NCI-H146 treated with DMSO at 0.1 percent for 48 hours (cell line): ENCODE measurements at regions not wholly inside any gene's neighbourhood (a gene's known extent, or its start where the extent isn't known, plus 50 kb on each side); places are given as distances from the start of the nearest gene placed in this dataset.
A peak's percentile ranks its signal among the peaks of the same experiment; 100 is the strongest.
"Not testable (repeated sequence)": the region's sequence is repeated elsewhere in the genome, so short reads cannot be mapped to it uniquely, and the experiment has no call there.

Experiments used
- DNase-seq: peaks from one replicate; lab custom pipeline; 2025; ENCODE audit not compliant: unreplicated experiment; lab: John Stamatoyannopoulos, UW

GRCh38 chrX:52261125-52261462, 76.4 kb downstream of the MAGED4 start:
- DNase-seq = no peak

DNA sequence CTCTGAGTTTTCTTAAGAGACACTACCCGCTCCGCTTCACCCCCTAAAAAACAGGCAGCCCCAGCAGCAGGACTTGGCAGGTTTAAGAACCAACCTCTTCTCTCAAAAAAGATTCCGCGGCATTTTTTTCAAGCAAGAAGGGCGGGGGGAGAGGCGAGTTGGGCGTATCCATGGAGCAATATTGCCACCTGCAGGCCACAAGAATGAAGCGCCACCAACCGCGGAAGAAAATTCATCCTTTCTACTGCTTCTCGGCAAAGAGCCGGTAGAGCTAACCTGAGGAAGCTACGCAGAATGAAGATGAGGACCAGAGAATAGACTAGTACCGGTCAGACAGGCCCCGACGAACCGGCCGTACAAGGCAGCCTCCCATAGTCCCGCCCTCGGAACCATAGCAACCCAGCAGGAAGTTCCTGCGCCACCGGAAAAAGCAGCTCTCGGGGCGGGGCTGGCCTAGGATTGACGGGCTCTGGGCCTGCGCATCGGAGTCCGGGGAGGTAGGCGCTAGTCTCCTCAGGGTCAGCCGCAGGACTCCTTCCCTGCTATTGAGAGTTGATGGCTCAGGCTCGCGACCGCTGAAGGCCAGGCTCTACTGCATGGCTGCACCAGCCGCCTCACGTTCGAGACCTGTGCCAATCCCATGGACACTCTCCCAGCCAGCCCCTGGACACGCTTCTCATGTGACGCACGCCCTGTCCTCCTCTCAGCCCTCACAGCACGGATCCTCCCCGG, 76.9 kb downstream of the MAGED4 start:
- peak; percentile 78 for DNase-seq

DNA sequence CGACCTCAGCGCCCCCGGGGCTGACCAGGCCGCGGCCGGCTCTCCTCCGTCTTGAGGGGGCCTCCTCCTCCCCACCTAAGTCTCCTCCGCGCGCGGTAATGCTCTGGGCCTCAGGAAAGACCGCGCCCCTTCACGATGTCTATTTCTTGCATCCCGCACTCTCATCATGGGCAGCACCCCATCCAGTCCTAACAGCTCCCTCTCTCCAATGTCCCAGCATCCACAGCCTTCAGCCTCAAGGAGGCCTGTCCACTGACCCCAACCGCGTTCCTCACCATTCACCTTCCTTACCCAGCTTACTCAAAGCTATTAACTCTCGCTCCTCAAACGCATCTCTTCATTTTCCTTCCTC, 77.5 kb downstream of the MAGED4 start:
- no peak for DNase-seq

GRCh38 chrX:52263417-52263816, 78.7 kb downstream of the MAGED4 start:
- DNase-seq = no peak

GRCh38 chrX:52265713-52266112, 81.0 kb downstream of the MAGED4 start:
- DNase-seq = no peak

DNA sequence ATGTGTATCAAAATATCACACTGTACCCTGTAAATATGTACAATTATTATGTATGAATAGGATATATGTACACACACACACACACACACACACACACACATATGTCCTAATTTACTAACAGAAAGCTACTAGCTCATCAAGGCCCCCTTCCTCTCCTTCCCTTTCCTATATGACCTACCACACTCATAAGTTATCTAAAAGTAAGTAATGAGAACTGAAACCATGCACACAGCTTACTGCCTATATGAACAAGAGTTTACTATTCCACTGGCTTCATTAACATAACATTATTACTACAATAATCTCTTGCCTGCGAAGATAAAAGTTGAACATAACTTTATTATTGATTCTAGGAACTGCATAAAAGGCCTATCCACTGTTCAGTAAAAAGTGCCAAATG, 83.8 kb downstream of the MAGED4 start:
- not testable (repeated sequence) for DNase-seq

- DNase-seq = no peak
Observed at GRCh38 chrX:52270453-52271116, 85.9 kb downstream of the MAGED4 start.

GRCh38 chrX:52271206-52271605, 86.5 kb downstream of the MAGED4 start:
- no peak for DNase-seq

DNA sequence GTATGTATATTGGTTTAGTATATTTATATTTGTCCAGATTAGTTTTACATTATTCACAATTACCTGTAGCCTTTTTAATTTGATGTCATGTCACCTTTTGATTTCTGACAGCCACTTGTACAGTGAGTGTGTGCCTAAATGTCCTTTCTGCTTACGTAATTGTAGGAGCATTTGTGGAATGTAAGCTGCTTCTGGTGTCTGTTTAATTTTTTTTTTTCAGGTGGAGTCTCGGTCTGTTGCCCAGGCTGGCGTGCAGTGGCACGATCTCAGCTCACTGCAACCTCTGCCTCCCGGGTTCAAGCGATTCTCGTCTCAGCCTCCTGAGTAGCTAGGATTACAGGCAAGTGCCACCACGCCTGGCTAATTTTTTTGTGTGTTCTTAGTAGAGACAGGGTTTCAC, 91.2 kb upstream of the XAGE2 start:
- DNase-seq = no peak

DNA sequence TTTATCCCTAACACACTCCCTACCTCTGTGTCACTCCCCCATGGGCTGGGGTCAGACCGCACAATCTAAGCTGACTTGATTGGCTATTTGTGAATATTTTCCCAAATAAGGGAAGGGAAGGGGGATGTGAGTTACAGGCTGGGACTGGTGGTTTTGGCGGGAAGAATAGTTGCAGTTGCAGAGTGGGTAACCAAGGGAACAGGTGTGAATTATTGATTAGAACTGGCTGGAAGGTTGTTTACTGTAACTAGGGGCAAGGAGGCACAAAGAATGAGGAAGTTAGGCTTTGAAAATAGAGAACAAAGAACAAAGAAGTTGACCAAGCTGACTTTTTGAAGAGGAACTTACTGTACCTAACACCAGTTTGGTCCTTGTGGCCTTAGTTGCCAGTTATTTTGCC, 88.0 kb upstream of the XAGE2 start:
- no peak for DNase-seq

DNA sequence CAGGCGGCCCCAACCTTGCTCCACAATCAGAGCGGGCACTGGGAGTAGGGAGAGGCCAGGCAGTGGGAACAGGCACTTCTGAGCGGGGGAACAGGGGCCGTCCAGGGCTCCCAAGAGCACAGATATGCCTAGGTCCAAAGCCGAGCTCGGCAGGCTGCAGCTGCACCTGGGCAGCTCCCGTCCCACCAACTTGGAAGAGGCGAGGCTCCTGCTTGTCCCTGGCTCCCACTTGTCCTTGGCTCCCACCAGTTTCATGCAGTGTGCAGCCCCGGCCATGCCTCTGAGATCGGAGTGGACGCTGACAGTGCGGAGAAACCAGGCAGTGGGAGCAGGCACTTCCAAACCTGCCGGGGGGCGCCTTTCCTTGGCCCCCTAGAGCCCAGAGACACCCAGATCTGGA, 84.0 kb upstream of the XAGE2 start:
- no peak for DNase-seq

DNA sequence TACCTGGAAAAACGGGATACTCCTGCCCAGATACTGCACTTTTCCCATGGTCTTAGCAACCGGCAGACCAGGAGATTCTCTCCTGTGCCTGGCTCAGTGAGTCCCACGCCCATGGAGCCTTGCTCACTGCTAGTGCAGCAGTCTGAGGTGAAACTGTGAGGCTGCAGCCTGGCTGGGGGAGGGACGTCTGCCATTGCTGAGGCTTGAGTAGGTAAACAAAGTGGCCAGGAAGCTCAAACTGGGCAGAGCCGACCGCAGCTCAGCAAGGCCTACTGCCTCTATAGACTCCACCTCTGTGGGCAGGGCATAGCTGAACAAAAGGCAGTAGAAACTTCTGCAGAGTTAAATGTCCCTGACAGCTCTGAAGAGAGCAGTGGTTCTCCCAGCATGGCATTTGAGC, 69.9 kb upstream of the XAGE2 start:
- not testable (repeated sequence) for DNase-seq

GRCh38 chrX:52308532-52308931, 60.3 kb upstream of the XAGE2 start:
- not testable (repeated sequence) for DNase-seq
